ENCODE measurements at regions not wholly inside any gene's neighbourhood (a gene's known extent, or its start where the extent isn't known, plus 50 kb on each side); places are given as distances from the start of the nearest gene placed in this dataset.

DNA sequence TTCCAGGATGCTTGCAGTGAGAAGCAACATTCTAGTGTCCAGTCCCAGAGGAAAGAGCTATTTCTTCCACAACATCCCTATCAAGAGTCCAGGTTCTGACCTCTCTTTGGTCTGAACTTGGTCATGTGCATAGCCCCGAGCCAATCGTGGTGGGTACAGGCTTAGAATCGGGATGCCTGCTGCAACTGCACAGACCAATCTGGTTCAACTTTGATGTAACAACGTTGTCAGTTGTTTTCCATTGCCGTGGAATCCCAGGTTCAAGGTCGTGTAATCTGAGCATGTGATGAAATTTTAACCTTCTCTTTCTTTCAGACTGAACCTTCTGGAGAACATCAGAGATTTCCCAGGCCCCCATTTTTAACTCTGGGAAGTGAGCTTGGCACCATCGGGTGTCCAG lies 130.5 kb downstream of the ANKRD60 start:
- H3K4me1 ChIP-seq (ENCODE audit: control insufficient read depth, insufficient read depth, low read length) = no peaks in the 10 kb centered on the region
- H3K9me3 Mint-ChIP-seq = no peaks in the 10 kb centered on the region
- no peak overlapping the region for H3K4me3 Mint-ChIP-seq
- H3K9me3 ChIP-seq (ENCODE audit: control insufficient read depth, low read length) = no peaks in the 10 kb centered on the region
- H3K4me3 ChIP-seq (ENCODE audit: low read length) = no peak overlapping the region
- H3K27me3 ChIP-seq (ENCODE audit: control insufficient read depth, insufficient read depth, low read length, poor library complexity, severe bottlenecking) = no peaks in the 10 kb centered on the region
- H3K36me3 ChIP-seq (ENCODE audit: control insufficient read depth, insufficient read depth, low read length) = no peaks in the 10 kb centered on the region
- no peak for DNase-seq
- WGBS, 2 experiments (ENCODE audit: insufficient coverage in 1 of 2, insufficient read length in 1 of 2) = 92 to 96% methylated on average over 7 of the region's 7 CpGs
- TF ChIP-seq, protein P1, sequence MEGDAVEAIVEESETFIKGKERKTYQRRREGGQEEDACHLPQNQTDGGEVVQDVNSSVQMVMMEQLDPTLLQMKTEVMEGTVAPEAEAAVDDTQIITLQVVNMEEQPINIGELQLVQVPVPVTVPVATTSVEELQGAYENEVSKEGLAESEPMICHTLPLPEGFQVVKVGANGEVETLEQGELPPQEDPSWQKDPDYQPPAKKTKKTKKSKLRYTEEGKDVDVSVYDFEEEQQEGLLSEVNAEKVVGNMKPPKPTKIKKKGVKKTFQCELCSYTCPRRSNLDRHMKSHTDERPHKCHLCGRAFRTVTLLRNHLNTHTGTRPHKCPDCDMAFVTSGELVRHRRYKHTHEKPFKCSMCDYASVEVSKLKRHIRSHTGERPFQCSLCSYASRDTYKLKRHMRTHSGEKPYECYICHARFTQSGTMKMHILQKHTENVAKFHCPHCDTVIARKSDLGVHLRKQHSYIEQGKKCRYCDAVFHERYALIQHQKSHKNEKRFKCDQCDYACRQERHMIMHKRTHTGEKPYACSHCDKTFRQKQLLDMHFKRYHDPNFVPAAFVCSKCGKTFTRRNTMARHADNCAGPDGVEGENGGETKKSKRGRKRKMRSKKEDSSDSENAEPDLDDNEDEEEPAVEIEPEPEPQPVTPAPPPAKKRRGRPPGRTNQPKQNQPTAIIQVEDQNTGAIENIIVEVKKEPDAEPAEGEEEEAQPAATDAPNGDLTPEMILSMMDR (conservative IDR thresholded peaks at IDR 0.05) = no peak
- no peak overlapping the region for H3K27ac ChIP-seq (ENCODE audit: low read depth, low read length)
- no peak overlapping the region for H3K9ac ChIP-seq (ENCODE audit: extremely low read depth, low read length, poor library complexity, severe bottlenecking)
- no peak overlapping the region for H3K27ac Mint-ChIP-seq
- peaks cover 2% of the 10 kb centered on the region for H3K27me3 Mint-ChIP-seq (ENCODE audit: insufficient read depth)
- no peaks in the 10 kb centered on the region for H3K36me3 Mint-ChIP-seq (ENCODE audit: low read depth)
- H3K4me1 Mint-ChIP-seq = no peaks in the 10 kb centered on the region

GRCh38 chr20:58097429-58097828 lies 131.0 kb downstream of the ANKRD60 start:
- H3K36me3 ChIP-seq (ENCODE audit: control insufficient read depth, insufficient read depth, low read length) = no peaks in the 10 kb centered on the region
- DNase-seq = no peak
- no peaks in the 10 kb centered on the region for H3K4me1 ChIP-seq (ENCODE audit: control insufficient read depth, insufficient read depth, low read length)
- TF ChIP-seq, protein P1 (conservative IDR thresholded peaks at IDR 0.05) = no peak
- H3K27ac ChIP-seq (ENCODE audit: low read depth, low read length) = no peak overlapping the region
- Mint-ChIP-seq H3K4me1 (no peaks in the 10 kb centered on the region), H3K9me3 (no peaks in the 10 kb centered on the region), H3K27ac (no peak overlapping the region), H3K27me3 (ENCODE audit: insufficient read depth) (peaks cover 2% of the 10 kb centered on the region), H3K4me3 (no peak overlapping the region), H3K36me3 (ENCODE audit: low read depth) (no peaks in the 10 kb centered on the region)
- WGBS, 2 experiments (ENCODE audit: insufficient coverage in 1 of 2, insufficient read length in 1 of 2) = 89 to 97% methylated on average over 4 of the region's 4 CpGs
- no peaks in the 10 kb centered on the region for H3K9me3 ChIP-seq (ENCODE audit: control insufficient read depth, low read length)
- H3K9ac ChIP-seq (ENCODE audit: extremely low read depth, low read length, poor library complexity, severe bottlenecking) = no peak overlapping the region
- H3K4me3 ChIP-seq (ENCODE audit: low read length) = no peak overlapping the region
- no peaks in the 10 kb centered on the region for H3K27me3 ChIP-seq (ENCODE audit: control insufficient read depth, insufficient read depth, low read length, poor library complexity, severe bottlenecking)

DNA sequence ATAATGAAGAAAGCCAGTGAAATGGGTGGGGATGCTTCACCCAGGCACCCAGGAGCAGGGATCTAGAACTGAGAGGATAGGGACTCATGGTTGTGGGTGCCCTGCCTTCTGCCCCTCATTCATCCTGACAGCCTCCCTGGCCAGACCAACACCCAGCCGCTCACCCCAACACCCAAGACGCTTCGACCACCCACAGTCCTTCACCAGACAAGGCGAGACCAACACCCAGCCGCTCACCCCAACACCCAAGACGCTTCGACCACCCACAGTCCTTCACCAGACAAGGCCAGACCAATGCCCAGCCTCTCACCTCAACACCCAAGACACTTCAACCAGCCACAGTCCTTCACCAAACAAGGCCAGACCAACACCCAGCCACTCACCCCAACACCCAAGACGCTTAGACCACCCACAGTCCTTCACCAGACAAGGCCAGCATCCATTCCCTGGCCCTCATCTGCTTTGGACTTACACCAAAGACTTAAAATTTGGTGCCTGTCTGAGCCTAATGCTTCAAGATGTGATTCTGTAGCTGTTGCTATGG lies 131.5 kb downstream of the ANKRD60 start:
- no peak overlapping the region for H3K4me3 ChIP-seq (ENCODE audit: low read length)
- DNase-seq = no peak
- no peaks in the 10 kb centered on the region for H3K9me3 Mint-ChIP-seq
- no peaks in the 10 kb centered on the region for H3K4me1 ChIP-seq (ENCODE audit: control insufficient read depth, insufficient read depth, low read length)
- no peaks in the 10 kb centered on the region for H3K36me3 Mint-ChIP-seq (ENCODE audit: low read depth)
- no peaks in the 10 kb centered on the region for H3K36me3 ChIP-seq (ENCODE audit: control insufficient read depth, insufficient read depth, low read length)
- no peaks in the 10 kb centered on the region for H3K9me3 ChIP-seq (ENCODE audit: control insufficient read depth, low read length)
- TF ChIP-seq, protein P1 (conservative IDR thresholded peaks at IDR 0.05) = no peak
- no peaks in the 10 kb centered on the region for H3K4me1 Mint-ChIP-seq
- no peak overlapping the region for H3K9ac ChIP-seq (ENCODE audit: extremely low read depth, low read length, poor library complexity, severe bottlenecking)
- H3K27me3 Mint-ChIP-seq (ENCODE audit: insufficient read depth) = peaks cover 2% of the 10 kb centered on the region
- 57 to 73% methylated on average over 7 to 8 of the region's 8 CpGs for WGBS, 2 experiments (ENCODE audit: insufficient coverage in 1 of 2, insufficient read length in 1 of 2)
- H3K27me3 ChIP-seq (ENCODE audit: control insufficient read depth, insufficient read depth, low read length, poor library complexity, severe bottlenecking) = no peaks in the 10 kb centered on the region
- no peak overlapping the region for H3K27ac Mint-ChIP-seq
- no peak overlapping the region for H3K4me3 Mint-ChIP-seq
- no peak overlapping the region for H3K27ac ChIP-seq (ENCODE audit: low read depth, low read length)

Data from endodermal cell (in vitro differentiated cells).